ENCODE measurements at regions not wholly inside any gene's neighbourhood (a gene's known extent, or its start where the extent isn't known, plus 50 kb on each side); places are given as distances from the start of the nearest gene placed in this dataset.

DNA sequence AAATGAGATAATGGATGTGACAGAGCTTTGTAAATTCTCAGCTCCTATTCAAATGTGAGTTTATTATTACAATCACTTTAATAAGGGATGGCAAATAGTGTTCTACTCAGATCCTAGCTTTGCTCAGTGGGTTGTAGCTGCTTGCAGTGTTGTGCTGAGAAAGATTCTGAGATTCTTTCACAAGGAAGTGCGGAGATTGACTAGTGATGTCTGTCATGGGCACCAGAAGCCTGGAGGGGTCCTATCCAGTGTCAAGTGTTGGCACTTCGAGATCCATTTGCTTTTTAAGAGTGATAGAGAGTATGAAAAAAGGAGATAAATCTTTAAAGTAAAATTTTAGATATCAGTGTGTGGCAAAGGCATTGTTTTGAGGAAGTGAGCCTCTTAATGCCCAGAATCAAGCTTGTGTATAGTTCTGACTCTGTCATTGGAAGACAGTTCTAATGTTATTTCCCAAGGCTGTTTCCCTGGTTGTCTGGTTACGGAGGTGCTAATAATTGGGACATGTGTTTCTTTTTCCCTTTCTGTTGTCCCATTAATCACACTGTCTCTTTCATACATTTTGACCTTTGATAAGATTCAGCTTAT lies 181.7 kb upstream of the SPRED2 start:
- no peak for ATAC-seq (ENCODE audit: insufficient read depth, low read depth)
- H3K4me1 ChIP-seq (ENCODE audit: insufficient read depth, low read length) = no peaks in the 10 kb centered on the region
- no peak for DNase-seq
- TF ChIP-seq, protein P1, sequence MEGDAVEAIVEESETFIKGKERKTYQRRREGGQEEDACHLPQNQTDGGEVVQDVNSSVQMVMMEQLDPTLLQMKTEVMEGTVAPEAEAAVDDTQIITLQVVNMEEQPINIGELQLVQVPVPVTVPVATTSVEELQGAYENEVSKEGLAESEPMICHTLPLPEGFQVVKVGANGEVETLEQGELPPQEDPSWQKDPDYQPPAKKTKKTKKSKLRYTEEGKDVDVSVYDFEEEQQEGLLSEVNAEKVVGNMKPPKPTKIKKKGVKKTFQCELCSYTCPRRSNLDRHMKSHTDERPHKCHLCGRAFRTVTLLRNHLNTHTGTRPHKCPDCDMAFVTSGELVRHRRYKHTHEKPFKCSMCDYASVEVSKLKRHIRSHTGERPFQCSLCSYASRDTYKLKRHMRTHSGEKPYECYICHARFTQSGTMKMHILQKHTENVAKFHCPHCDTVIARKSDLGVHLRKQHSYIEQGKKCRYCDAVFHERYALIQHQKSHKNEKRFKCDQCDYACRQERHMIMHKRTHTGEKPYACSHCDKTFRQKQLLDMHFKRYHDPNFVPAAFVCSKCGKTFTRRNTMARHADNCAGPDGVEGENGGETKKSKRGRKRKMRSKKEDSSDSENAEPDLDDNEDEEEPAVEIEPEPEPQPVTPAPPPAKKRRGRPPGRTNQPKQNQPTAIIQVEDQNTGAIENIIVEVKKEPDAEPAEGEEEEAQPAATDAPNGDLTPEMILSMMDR (IDR thresholded peaks at IDR 0.05; ENCODE audit: borderline replicate concordance, extremely low read depth, low read length, poor library complexity, severe bottlenecking) = no peak
- TF ChIP-seq EZH2 (IDR thresholded peaks at IDR 0.05; ENCODE audit: borderline replicate concordance, low read depth, low read length, severe bottlenecking) = no peak
- H3K9ac ChIP-seq (ENCODE audit: low read depth, low read length) = no peak overlapping the region
- no peak overlapping the region for H3K4me2 ChIP-seq (ENCODE audit: insufficient read depth, low read length)
- no peak overlapping the region for H3K27ac ChIP-seq (ENCODE audit: low read length)
- H4K20me1 ChIP-seq (ENCODE audit: insufficient read depth, low read length) = no peaks in the 10 kb centered on the region
- no peaks in the 10 kb centered on the region for H3K36me3 ChIP-seq (ENCODE audit: insufficient read depth, low read length)
- no peak overlapping the region for H2AFZ ChIP-seq (ENCODE audit: low read depth, low read length)
- H3K9me3 ChIP-seq (ENCODE audit: insufficient read depth, low read length, severe bottlenecking) = no peaks in the 10 kb centered on the region
- peaks cover 11% of the 10 kb centered on the region for H3K27me3 ChIP-seq (ENCODE audit: insufficient read depth, low read length, poor library complexity)
- H3K4me3 ChIP-seq (ENCODE audit: low read depth in 1 of 2, low read length in 2 of 2) = no peak overlapping the region
- no peaks in the 10 kb centered on the region for H3K79me2 ChIP-seq (ENCODE audit: insufficient read depth, low read length)

DNA sequence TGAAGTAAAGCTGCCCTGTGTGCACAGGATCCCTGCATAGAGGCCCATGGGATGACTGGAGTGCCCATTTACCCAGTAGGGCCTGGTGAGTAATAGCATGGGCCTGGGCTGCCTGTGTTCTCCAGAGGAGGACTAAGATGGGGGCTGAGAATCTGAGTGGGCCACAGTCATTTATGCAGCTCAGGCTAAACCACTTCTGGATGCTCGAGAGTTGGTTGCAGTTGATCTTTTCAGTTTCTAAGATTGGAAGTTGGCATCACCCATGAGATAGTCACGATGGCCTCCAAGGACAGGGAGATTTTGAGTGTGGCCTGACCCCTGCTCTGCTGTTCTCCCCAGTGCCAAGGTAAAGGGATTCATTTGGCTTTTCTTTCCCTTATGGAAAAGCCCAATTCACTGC lies 179.1 kb upstream of the SPRED2 start:
- Histone ChIP-seq H3K79me2 (ENCODE audit: insufficient read depth, low read length) (no peaks in the 10 kb centered on the region), H3K4me2 (ENCODE audit: insufficient read depth, low read length) (no peak overlapping the region), H3K9me3 (ENCODE audit: insufficient read depth, low read length, severe bottlenecking) (no peaks in the 10 kb centered on the region), H3K4me3 (ENCODE audit: low read depth in 1 of 2, low read length in 2 of 2) (no peak overlapping the region), H4K20me1 (ENCODE audit: insufficient read depth, low read length) (no peaks in the 10 kb centered on the region), H3K27me3 (ENCODE audit: insufficient read depth, low read length, poor library complexity) (peaks cover 18% of the 10 kb centered on the region), H3K27ac (ENCODE audit: low read length) (no peak overlapping the region), H3K4me1 (ENCODE audit: insufficient read depth, low read length) (no peaks in the 10 kb centered on the region), H3K36me3 (ENCODE audit: insufficient read depth, low read length) (no peaks in the 10 kb centered on the region), H3K9ac (ENCODE audit: low read depth, low read length) (no peak overlapping the region), H2AFZ (ENCODE audit: low read depth, low read length) (no peak overlapping the region)
- TF ChIP-seq, protein P1 (IDR thresholded peaks at IDR 0.05; ENCODE audit: borderline replicate concordance, extremely low read depth, low read length, poor library complexity, severe bottlenecking) = no peak
- DNase-seq = no peak
- no peak for ATAC-seq (ENCODE audit: insufficient read depth, low read depth)

DNA sequence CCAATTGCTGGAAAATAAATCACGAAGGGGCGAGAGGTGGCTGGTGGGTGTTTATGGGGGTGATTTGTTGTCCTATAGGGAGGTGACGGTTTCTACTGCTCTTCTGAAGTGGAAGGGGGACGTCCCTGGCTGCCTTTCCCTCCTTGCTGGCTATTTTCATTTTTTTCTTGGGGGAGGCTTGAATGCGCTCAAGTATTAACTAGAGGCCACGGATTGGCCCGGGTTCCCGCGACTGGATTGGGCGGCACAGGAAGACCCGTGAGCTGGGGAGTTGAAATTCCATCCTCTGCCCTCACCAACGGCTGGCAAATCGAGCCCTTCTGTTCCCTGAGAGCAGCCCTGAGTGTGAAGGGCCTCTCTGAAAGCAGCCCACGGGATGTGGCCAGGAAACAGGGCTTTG lies 176.5 kb upstream of the SPRED2 start:
- Histone ChIP-seq H3K27ac (ENCODE audit: low read length) (no peak overlapping the region), H3K9me3 (ENCODE audit: insufficient read depth, low read length, severe bottlenecking) (no peaks in the 10 kb centered on the region), H4K20me1 (ENCODE audit: insufficient read depth, low read length) (no peaks in the 10 kb centered on the region), H3K36me3 (ENCODE audit: insufficient read depth, low read length) (no peaks in the 10 kb centered on the region), H3K9ac (ENCODE audit: low read depth, low read length) (no peak overlapping the region), H3K4me3 (ENCODE audit: low read depth in 1 of 2, low read length in 2 of 2) (no peak overlapping the region), H3K4me1 (ENCODE audit: insufficient read depth, low read length) (no peaks in the 10 kb centered on the region), H3K27me3 (ENCODE audit: insufficient read depth, low read length, poor library complexity) (peaks cover 16% of the 10 kb centered on the region), H3K79me2 (ENCODE audit: insufficient read depth, low read length) (no peaks in the 10 kb centered on the region), H3K4me2 (ENCODE audit: insufficient read depth, low read length) (no peak overlapping the region), H2AFZ (ENCODE audit: low read depth, low read length) (no peak overlapping the region)
- no peak for ATAC-seq (ENCODE audit: insufficient read depth, low read depth)
- DNase-seq = no peak
- TF ChIP-seq EZH2 (IDR thresholded peaks at IDR 0.05; ENCODE audit: borderline replicate concordance, low read depth, low read length, severe bottlenecking) = no peak
- TF ChIP-seq, protein P1 (IDR thresholded peaks at IDR 0.05; ENCODE audit: borderline replicate concordance, extremely low read depth, low read length, poor library complexity, severe bottlenecking) = no peak

DNA sequence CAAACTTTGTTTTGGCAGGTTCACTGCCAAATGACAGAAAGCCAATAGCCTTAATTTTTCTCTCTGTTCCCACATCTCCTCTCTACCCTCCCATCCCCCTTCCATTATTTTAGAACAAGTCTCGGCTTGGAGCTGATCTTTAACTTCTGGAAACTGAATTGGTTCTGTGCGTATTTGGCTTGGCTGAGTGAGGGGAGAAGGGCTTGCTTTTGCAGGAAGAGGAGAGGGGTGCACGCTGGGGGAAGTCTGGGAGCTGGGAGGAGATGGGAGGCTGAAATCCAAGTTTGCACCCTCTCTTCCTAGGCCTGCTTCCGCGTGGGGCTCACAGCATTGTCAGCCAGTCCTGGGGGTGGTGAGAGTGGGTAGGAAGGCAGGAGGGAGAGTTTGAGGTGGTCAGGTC lies 176.1 kb upstream of the SPRED2 start:
- H2AFZ ChIP-seq (ENCODE audit: low read depth, low read length) = no peak overlapping the region

More for the DNA sequence above, 176.1 kb upstream of the SPRED2 start:
- Histone ChIP-seq H3K4me2 (ENCODE audit: insufficient read depth, low read length) (no peak overlapping the region), H3K9me3 (ENCODE audit: insufficient read depth, low read length, severe bottlenecking) (no peaks in the 10 kb centered on the region), H3K9ac (ENCODE audit: low read depth, low read length) (no peak overlapping the region), H3K4me3 (ENCODE audit: low read depth in 1 of 2, low read length in 2 of 2) (no peak overlapping the region), H3K27me3 (ENCODE audit: insufficient read depth, low read length, poor library complexity) (peaks cover 16% of the 10 kb centered on the region), H3K79me2 (ENCODE audit: insufficient read depth, low read length) (no peaks in the 10 kb centered on the region), H3K4me1 (ENCODE audit: insufficient read depth, low read length) (no peaks in the 10 kb centered on the region), H3K36me3 (ENCODE audit: insufficient read depth, low read length) (no peaks in the 10 kb centered on the region), H4K20me1 (ENCODE audit: insufficient read depth, low read length) (no peaks in the 10 kb centered on the region), H3K27ac (ENCODE audit: low read length) (no peak overlapping the region)
- ATAC-seq (ENCODE audit: insufficient read depth, low read depth) (no peak), DNase-seq (no peak)
- TF ChIP-seq EZH2 (IDR thresholded peaks at IDR 0.05; ENCODE audit: borderline replicate concordance, low read depth, low read length, severe bottlenecking) = no peak
- TF ChIP-seq, protein P1 (IDR thresholded peaks at IDR 0.05; ENCODE audit: borderline replicate concordance, extremely low read depth, low read length, poor library complexity, severe bottlenecking) = no peak
